ENCODE measurements at regions not wholly inside any gene's neighbourhood (a gene's known extent, or its start where the extent isn't known, plus 50 kb on each side); places are given as distances from the start of the nearest gene placed in this dataset.

DNA sequence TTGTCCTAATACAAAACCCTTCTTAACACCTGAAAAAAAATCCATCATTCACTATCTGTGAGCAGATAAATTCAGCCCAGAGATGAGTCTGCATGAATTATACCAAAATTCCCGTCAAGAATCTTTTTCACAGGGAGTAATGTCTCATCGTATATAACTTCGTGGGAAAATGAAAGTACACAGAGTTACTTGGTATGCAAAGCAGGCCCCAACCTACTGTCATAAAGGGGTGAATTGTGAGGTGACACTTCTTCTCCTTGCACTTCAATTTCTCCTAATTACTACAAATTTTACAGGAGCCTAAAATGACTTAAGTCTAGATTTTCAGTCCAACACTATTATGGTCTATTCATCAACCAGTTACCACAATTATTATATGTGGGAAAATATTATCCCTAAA lies 84.6 kb upstream of the CDH20 start:
- H3K27ac ChIP-seq, result no peak overlapping the region
- no peak for TF ChIP-seq ZFX (IDR thresholded peaks at IDR 0.05; ENCODE audit: borderline replicate concordance)
- TF ChIP-seq, protein P1, sequence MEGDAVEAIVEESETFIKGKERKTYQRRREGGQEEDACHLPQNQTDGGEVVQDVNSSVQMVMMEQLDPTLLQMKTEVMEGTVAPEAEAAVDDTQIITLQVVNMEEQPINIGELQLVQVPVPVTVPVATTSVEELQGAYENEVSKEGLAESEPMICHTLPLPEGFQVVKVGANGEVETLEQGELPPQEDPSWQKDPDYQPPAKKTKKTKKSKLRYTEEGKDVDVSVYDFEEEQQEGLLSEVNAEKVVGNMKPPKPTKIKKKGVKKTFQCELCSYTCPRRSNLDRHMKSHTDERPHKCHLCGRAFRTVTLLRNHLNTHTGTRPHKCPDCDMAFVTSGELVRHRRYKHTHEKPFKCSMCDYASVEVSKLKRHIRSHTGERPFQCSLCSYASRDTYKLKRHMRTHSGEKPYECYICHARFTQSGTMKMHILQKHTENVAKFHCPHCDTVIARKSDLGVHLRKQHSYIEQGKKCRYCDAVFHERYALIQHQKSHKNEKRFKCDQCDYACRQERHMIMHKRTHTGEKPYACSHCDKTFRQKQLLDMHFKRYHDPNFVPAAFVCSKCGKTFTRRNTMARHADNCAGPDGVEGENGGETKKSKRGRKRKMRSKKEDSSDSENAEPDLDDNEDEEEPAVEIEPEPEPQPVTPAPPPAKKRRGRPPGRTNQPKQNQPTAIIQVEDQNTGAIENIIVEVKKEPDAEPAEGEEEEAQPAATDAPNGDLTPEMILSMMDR (IDR thresholded peaks at IDR 0.05), result no peak

DNA sequence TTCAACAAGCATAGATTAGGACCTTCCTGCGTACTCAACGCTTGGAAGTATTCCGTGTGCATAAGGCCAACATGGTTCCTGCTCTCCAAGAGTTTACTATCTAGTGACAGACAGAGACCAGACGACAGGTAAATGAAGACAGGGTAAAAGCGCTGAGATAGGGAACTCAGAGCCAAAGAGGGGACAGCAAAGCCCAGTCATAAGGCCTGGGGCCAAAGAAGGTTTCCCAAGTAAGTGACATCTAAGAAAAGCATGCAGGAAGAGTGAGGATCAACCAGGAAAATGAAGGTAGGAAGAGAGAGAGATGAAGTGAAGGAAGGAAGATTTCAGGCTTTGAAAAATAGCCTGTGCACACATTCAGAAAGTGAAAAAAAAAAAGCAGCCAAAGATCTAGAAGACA lies 76.9 kb upstream of the CDH20 start:
- TF ChIP-seq ZFX (IDR thresholded peaks at IDR 0.05; ENCODE audit: borderline replicate concordance), result no peak
- TF ChIP-seq, protein P1 (IDR thresholded peaks at IDR 0.05), result no peak
- no peak overlapping the region for H3K27ac ChIP-seq

DNA sequence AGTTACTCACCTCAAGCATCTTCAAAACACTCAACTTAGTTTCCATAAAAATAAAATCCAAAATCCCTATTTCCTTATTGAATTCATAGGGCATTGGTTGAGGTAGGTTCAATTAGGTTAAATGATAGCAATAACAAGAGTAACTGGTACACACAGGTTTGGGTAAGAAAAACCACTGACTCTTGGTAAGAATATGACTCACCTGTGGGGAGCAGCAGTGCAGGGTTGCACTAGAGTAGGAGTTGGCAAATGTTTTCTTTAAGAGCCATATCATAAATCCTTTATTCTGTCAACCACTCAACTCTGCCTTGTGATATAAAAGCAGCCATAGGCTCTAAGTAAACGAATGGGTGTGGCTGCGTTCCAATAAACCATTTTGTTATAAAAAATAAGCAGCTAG lies 71.4 kb upstream of the CDH20 start:
- H3K27ac ChIP-seq, result no peak overlapping the region
- no peak for TF ChIP-seq ZFX (IDR thresholded peaks at IDR 0.05; ENCODE audit: borderline replicate concordance)
- TF ChIP-seq, protein P1 (IDR thresholded peaks at IDR 0.05), result no peak

DNA sequence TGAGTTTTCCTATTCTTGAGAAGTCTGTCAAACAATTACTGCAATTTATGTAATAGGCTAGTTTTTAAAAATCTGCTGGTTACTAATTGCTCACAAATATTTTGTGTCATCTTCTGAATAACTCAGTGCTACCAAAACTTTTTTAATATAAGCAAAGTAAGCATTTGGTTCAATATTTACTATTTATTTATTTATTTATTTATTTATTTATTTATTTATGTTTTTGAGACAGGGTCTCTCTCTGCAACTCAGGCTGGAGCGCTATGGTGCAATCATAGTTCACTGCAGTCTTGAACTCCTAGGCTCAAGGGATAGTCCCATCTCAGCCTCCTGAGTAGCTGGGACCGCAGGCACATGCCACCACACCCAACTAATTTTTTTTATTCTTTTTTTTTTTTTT lies 60.4 kb upstream of the CDH20 start:
- TF ChIP-seq, protein P1 (IDR thresholded peaks at IDR 0.05), result no peak
- no peak for TF ChIP-seq ZFX (IDR thresholded peaks at IDR 0.05; ENCODE audit: borderline replicate concordance)
- H3K27ac ChIP-seq, result no peak overlapping the region

DNA sequence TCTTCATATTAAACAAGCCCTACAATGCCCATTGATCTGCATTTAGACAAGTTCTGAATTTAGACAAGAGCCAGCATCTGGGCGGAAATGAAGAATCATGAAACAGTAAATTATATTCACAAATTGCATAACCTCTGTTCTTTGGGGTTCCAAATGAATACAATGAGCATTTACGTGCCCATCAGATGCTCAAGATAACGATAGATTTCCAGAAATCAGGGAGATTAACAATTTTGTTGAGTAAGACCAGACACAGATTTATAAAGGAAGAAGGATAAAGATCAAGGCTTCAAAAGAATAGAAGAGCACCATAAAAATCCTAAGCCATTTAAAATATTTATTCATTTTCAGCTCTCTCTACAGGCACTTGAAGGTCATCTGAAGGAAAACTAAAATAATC lies 59.7 kb upstream of the CDH20 start:
- H3K27ac ChIP-seq, result no peak overlapping the region
- TF ChIP-seq, protein P1 (IDR thresholded peaks at IDR 0.05), result no peak
- no peak for TF ChIP-seq ZFX (IDR thresholded peaks at IDR 0.05; ENCODE audit: borderline replicate concordance)

DNA sequence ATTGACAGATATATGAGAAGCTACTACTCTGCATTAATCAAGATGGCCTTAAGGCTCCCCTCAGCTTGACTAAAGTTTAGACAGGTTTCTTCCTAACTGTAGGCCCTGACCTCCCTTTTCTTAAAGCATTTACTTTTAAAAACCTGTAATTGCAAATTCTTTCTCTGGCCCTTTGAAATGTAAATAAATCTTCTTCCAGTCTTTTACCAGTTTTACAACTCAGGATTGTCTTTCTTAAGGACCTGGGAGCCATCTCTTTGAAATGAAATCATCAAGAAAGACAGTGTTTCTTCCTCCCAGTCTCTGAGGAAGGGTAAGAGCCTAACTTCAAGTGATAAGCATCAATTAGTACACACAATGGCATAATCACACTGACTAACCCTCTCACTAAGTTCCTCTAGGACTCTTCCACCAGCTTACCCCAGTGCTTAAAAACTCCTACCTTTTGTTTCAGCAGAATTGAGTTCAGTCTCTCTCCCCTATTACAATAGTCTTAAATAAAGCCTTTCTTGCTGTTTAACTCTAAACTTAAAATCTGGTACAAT lies 58.7 kb upstream of the CDH20 start:
- no peak for TF ChIP-seq ZFX (IDR thresholded peaks at IDR 0.05; ENCODE audit: borderline replicate concordance)
- TF ChIP-seq, protein P1 (IDR thresholded peaks at IDR 0.05), result no peak
- no peak overlapping the region for H3K27ac ChIP-seq

DNA sequence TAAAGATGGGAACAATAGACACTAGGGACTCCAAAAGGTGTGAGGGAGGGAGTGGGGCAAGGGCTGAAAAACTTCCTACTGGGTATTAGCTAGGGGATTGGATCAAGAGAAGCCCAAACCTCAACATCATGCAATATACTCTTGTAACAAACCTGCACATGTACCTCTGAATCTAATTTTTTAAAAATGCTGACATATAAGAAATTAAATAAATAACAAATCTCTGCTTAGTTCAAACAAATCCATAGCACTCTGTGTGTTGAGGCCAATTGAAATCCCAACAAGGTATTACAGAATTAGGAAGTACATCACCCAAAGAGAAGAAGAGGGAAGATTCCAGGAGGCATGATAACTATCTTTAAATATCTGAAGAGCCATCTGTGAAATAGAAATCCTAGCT lies 55.4 kb upstream of the CDH20 start:
- no peak overlapping the region for H3K27ac ChIP-seq
- no peak for TF ChIP-seq ZFX (IDR thresholded peaks at IDR 0.05; ENCODE audit: borderline replicate concordance)
- TF ChIP-seq, protein P1 (IDR thresholded peaks at IDR 0.05), result no peak
